SK-N-MC (cell line): ENCODE measurements at regions not wholly inside any gene's neighbourhood (a gene's known extent, or its start where the extent isn't known, plus 50 kb on each side); places are given as distances from the start of the nearest gene placed in this dataset.
"Not testable (repeated sequence)": the region's sequence is repeated elsewhere in the genome, so short reads cannot be mapped to it uniquely, and the experiment has no call there.

Experiments
- DNase-seq: peaks from one replicate; pipeline ENCODE4 v3.0.0-alpha.2; 2011; ENCODE audit warnings: low read depth, low spot score
- H3K27ac ChIP-seq: fragments of 200-600 bp; sonication (generic); 2 replicates; pipeline ENCODE4 v1.5.1; 2016; ENCODE audit warnings: mixed run types
- H3K36me3 ChIP-seq: fragments of 200-600 bp; sonication (generic); 2 replicates; pipeline ENCODE4 v1.6.1; 2017; ENCODE audit warnings: antibody characterized with exemption, low read length, mixed read lengths; ENCODE audit not compliant: insufficient read depth
- H3K4me3 ChIP-seq: fragments of 200-600 bp; sonication (generic); 2 replicates; pipeline ENCODE4 v1.5.1; 2016
- H3K9ac ChIP-seq: fragments of 200-600 bp; sonication (generic); 2 replicates; pipeline ENCODE4 v1.8.0; 2017; ENCODE audit warnings: mixed run types, mixed read lengths; ENCODE audit not compliant: insufficient read length
- H3K9me3 ChIP-seq: fragments of 200-600 bp; sonication (generic); 2 replicates; pipeline ENCODE4 v1.6.1; 2017; ENCODE audit warnings: low read depth, mild to moderate bottlenecking, antibody characterized with exemption, low read length, moderate library complexity, mixed read lengths
- EZH2 ChIP-seq: fragments of 200-600 bp; sonication (generic); IDR thresholded peaks from one replicate; pipeline ENCODE4 v1.6.1; 2017; ENCODE audit warnings: antibody characterized with exemption
- FOXP2 ChIP-seq: optimal IDR thresholded peaks from 2 replicates; pipeline ENCODE3; 2011; ENCODE audit warnings: mild to moderate bottlenecking, moderate library complexity; ENCODE audit not compliant: insufficient read depth; ENCODE audit errors: extremely low read length, control extremely low read depth
- POLR2AphosphoS5 ChIP-seq: IDR thresholded peaks from 2 replicates; pipeline ENCODE4 v1.6.1; 2012; ENCODE audit warnings: mild to moderate bottlenecking, low read depth, low read length, borderline replicate concordance

DNA sequence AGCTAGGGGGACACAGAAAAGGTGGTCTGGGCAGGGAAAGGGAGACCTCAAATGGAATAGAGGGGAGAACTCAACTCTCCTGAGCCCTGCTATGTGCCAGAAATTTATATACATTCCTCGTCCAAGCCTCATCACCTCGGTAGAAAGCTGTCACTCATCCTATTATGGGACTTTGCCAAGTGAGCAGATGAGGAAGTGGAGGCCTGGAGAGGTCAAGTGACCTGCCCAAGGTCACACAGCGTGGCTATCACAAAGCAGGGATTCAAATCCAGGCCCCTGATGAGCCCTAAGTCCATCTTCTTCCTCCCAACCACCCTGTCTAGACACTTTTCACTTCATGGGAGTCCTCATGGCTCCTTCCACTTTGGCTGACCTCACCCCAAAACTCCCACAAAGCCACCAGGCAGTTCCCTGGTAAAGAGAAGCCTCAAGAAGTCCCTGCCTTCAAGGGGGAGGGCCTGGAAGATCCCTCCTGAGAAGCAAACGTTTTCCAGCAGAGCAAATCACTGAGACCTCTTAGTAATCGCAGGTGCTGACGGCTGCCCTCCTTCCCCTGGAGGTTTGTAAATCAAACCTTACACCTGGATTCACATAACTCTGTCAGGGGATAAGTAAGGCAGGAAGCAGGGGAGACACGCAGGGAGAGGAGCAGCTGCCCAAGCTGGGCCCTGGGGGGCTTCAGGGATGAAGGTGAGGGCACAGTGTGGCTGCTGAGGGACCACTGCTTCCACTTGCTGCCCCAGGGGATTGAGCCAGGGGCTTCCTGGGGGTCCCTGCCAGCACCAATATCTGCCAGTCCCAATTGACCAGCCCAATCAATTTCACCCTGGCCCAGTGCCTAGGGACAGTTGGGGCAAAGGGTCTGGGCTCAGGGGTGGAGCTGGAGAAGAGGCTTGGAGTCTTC lies 351.2 kb downstream of the MATN1 start:
- TF ChIP-seq FOXP2 (no peak), EZH2 (no peak), POLR2AphosphoS5 (no peak)

DNA sequence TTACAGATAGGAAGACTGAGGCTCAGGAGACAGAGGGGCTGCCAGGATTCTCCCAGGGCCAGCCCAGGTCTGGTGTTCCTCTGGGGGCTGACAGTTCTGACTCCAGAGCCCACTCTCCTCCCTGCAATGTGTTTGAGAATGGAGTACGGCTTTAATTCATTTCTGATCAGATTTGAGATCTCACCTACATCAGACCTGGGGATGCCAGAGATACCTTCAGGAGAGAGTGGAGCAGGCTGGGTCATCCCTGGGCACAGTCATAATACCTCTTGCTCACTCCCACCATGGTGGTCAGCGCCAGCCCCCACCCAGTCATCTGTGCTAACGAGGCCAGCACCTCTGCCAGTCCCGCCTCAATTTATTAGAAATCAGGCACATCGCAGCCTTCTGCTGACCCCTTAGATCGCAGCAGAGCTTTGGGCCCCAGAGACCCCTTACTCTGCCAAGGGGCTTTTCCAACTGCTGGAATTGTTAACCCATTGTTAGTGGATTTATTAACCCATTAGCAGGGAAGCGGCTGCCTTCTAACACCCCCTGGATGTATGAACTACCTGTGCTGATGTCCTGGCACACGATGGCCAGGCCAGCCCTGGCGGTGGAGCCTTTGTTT lies 352.1 kb downstream of the MATN1 start:
- Histone ChIP-seq H3K9me3 (no peaks in the 10 kb centered on the region), H3K36me3 (no peaks in the 10 kb centered on the region), H3K9ac (no peak overlapping the region), H3K4me3 (no peak overlapping the region), H3K27ac (no peak overlapping the region)
- DNase-seq = no peak
- TF ChIP-seq EZH2 = no peak
- TF ChIP-seq POLR2AphosphoS5 = no peak
- TF ChIP-seq FOXP2 = no peak

More for the DNA sequence above, 351.2 kb downstream of the MATN1 start:
- no peaks in the 10 kb centered on the region for H3K9me3 ChIP-seq
- no peak overlapping the region for H3K9ac ChIP-seq
- H3K4me3 ChIP-seq = no peak overlapping the region
- no peak for DNase-seq
- no peaks in the 10 kb centered on the region for H3K36me3 ChIP-seq
- H3K27ac ChIP-seq = no peak overlapping the region

DNA sequence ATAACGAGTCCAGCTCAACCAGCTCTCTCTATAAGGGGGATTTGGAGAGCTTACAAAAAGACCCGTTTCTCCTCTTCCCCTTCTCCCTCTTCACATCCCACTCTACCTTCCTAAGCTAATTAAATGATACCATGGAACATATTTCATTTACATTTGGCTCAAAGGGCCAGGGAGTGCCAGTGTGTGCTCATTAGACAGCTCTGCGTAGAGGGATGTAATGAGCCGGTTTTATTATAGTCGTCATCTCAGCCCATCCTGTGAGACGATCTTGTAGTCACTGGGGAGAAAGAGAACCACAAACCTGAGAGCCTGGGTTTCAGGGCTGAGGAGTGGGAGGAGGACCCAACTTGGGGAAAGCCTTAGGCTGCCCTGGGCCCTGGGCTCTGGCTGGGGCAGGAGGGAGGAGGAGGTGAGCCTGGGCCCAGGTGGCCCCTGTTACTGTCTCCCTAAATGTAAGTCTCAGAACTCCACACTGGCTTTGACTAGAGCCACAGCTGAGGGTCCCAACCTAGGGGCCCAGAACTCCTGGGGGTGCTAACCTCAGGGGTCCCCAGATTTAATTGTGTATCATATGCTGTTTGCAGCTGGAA lies 354.6 kb downstream of the MATN1 start:
- no peak for DNase-seq
- Histone ChIP-seq H3K36me3 (no peaks in the 10 kb centered on the region), H3K27ac (no peak overlapping the region), H3K9me3 (no peaks in the 10 kb centered on the region), H3K9ac (no peak overlapping the region), H3K4me3 (no peak overlapping the region)
- TF ChIP-seq POLR2AphosphoS5 = no peak
- no peak for TF ChIP-seq FOXP2
- TF ChIP-seq EZH2 = no peak

DNA sequence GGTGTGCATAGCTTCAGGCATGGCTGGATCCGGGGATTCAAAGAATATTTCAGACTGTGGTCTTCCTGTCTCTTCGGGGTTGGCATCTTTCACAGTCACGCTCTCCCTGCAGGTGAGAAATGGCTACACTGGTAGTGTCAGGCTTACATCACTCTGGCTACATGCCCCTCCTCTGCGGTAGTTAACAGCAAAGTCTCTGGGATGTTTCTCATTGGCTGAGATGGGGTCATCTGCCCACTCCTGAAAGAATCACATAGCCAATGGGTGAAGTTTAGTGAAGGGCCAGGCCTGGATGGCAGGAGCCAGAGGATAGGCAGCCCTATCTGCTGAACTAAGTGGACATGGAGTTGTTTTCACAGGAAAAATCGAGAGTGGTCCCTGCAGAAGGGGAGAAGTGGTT lies 356.5 kb downstream of the MATN1 start:
- Histone ChIP-seq H3K27ac (no peak overlapping the region), H3K9ac (no peak overlapping the region), H3K36me3 (no peaks in the 10 kb centered on the region), H3K9me3 (no peaks in the 10 kb centered on the region), H3K4me3 (no peak overlapping the region)
- TF ChIP-seq EZH2 (no peak), POLR2AphosphoS5 (no peak), FOXP2 (no peak)
- no peak for DNase-seq

DNA sequence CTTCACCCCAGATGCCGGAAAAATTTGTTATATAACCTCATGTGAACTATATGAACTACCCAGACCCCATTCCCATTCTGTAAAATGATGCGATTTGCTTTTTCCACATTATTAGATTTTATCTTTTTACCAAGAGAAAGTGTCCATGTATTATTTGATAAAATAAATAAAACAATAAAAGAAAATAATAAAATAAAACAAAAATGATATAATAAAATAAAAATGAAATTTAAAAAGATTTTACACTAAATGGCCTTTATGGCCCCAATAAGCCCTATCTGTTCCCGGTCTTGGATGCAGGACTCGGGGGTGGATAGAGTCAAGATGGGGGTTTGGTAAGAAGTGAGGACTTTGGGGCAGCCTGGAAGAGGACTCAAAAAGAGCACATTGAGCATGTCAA lies 357.2 kb downstream of the MATN1 start:
- Histone ChIP-seq H3K9ac (no peak overlapping the region), H3K36me3 (no peaks in the 10 kb centered on the region), H3K27ac (no peak overlapping the region), H3K9me3 (no peaks in the 10 kb centered on the region), H3K4me3 (no peak overlapping the region)
- DNase-seq = no peak
- TF ChIP-seq FOXP2 = no peak

DNA sequence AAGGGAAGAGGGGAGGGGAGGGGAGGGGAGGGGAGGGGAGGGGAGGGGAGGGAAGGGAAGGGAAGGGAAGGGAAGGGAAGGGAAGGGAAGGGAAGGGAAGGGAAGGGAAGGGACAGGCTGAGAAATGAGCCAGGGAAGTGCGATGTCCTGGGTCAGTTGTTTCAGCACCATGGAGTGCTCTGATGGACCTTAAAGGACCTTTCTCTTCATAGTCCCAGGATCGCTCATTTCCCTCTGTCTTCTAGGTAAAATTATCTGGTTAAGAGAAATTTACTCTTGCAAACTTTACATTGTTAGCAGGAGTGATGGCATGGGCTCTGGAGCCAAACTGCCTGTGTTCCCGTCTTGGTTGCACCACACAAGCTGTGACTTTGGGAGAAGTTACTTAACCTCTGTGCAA lies 357.8 kb downstream of the MATN1 start:
- Histone ChIP-seq H3K36me3 (no peaks in the 10 kb centered on the region), H3K9ac (no peak overlapping the region), H3K9me3 (no peaks in the 10 kb centered on the region), H3K27ac (no peak overlapping the region), H3K4me3 (no peak overlapping the region)
- no peak for DNase-seq
- no peak for TF ChIP-seq EZH2
- no peak for TF ChIP-seq POLR2AphosphoS5
- no peak for TF ChIP-seq FOXP2

DNA sequence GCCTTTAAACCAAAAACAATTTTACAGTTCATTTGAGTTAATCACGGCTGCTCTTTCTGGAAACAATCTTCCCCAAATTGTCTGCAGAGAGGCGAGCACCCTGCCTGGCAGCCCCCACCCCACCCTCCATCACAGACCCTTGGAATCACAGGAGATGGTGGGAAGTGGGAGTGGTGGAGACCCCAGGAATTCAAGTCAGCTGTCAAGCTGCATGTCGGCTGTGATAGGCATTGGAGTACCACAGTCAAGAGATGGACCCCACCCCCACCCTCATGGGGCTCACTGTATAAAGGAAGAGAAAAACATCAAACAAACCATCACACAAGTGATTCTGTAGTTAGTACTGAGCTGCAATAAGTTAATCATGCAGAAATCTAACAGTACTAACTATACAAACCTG lies 360.4 kb downstream of the MATN1 start:
- no peak overlapping the region for H3K27ac ChIP-seq
- H3K9ac ChIP-seq = no peak overlapping the region
- TF ChIP-seq EZH2 (no peak), FOXP2 (no peak), POLR2AphosphoS5 (no peak)
- no peaks in the 10 kb centered on the region for H3K9me3 ChIP-seq
- DNase-seq = no peak
- H3K36me3 ChIP-seq = no peaks in the 10 kb centered on the region
- H3K4me3 ChIP-seq = no peak overlapping the region

DNA sequence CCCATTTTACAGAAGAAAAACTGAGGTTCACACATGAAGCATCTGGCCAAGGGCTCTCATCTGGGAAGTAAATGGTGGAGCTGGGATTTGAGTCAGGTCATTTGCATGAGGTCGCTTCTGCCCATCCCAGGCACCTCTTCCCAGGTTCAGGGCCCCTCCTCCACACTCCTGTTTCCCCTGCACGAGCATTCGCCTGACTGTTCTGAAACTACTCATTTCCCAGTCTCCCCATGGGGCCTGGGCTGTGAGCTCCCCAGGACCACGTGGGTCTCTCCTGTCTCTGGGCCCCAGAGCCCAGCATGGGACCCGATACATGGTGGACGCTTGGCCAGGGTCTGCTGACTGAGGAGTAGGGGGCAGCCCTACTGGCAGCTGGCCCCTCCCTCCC lies 360.8 kb downstream of the MATN1 start:
- no peak overlapping the region for H3K4me3 ChIP-seq
- no peak overlapping the region for H3K27ac ChIP-seq
- no peak for DNase-seq
- no peaks in the 10 kb centered on the region for H3K9me3 ChIP-seq
- no peaks in the 10 kb centered on the region for H3K36me3 ChIP-seq
- no peak for TF ChIP-seq FOXP2
- TF ChIP-seq EZH2 = no peak
- TF ChIP-seq POLR2AphosphoS5 = no peak
- no peak overlapping the region for H3K9ac ChIP-seq

DNA sequence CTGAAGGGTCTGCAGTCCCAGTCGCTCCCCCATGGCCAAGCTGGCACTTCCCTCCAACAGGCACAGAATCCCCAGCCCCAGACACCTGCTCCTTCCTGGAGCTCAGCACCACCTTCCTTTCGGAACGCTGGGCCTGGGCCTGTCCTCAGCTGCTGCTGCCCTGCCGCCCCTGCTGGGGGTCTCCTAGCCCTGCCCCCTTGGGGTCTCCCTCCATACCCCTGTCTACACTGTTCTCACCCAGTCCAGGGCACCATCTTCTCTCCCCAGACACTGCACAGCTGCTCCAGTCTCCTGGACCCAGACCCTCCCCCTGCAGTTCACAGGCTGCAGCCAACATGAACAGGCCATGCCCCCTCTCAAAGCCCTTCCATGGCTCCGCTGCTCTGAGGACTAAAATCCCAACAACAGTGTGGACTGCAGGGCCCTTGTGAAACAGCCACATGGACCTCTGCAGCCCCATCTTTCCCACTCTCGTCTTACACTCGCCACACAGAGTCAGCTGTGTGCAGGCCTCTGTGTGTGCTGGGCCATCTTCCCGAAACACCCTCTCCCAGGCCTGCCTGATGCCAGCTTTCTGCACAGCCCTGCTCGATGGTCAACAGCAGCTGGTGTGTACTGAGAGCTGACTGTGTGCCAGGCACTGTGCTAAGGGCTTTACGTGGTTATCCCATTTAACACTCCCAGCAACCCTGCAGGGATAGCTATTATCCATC lies 361.3 kb downstream of the MATN1 start:
- not testable (repeated sequence) for H3K36me3 ChIP-seq, H3K27ac ChIP-seq, DNase-seq, H3K9ac ChIP-seq, H3K4me3 ChIP-seq, H3K9me3 ChIP-seq
